ENCODE measurements at regions not wholly inside any gene's neighbourhood (a gene's known extent, or its start where the extent isn't known, plus 50 kb on each side); places are given as distances from the start of the nearest gene placed in this dataset.

DNA sequence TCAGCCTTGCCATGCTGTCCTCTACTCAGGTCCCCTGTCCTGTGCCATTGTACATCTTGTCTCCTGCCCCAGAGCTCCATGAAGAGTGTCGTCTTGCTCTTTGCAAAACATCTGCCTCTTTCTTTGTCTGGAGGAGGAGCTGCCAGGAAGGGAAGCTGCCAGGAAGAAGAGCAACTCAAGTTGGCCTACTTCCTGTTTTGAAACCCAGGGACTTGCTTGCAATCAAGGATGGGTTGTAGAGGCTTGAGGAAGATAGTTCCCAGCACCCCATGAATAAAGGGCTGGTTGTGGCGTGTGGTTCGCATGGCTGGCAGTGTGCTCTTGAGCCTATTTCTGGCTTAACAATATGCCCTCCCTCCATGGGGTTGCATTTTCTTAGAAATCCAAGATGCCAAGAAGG lies 53.0 kb upstream of the CPEB4 start:
- no peak for DNase-seq

DNA sequence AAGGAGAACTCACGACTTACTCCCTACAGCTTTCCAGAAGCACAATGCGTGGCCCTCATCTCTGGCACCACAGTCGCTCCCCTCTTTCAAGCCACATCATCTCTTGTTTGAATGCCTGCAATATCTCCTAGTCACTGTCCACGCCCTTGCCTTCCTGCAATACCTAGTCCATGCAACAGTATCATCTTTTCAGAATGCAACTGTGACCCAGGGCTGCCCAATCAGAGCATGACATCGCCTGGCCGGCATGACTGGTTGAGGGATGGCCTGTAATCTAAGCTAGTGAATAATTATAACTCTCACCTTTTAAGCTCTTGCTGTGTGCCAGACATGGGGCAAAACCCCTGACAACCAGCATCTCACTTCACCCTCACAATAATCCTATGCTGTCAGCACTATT lies 52.5 kb upstream of the CPEB4 start:
- no peak for DNase-seq

DNA sequence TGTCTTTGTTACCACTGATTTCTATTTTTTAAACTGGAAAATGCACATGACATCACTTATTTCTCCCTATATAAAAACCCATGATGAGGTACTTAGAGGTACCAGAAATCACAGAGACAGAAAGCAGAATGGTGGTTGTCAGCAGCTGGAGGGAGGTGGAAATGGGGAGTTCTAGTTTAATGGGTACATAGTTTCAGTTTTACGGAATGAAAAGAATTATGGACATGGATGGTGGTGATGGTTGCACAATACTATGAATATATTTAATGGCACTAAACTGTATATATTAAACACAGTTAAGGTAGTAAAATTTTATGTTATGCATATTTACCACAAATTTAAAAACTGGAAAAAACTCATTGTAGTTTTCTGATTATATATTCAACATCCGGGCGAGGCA lies 50.5 kb upstream of the CPEB4 start:
- DNase-seq, result no peak
